OCI-LY3 (cell line): ENCODE measurements at regions not wholly inside any gene's neighbourhood (a gene's known extent, or its start where the extent isn't known, plus 50 kb on each side); places are given as distances from the start of the nearest gene placed in this dataset.

Experiments used
- H2AFZ ChIP-seq: fragments of 200-600, 300-600 bp; shearing (Covaris generic); 2 replicates; pipeline ENCODE4 v1.6.0; 2014; ENCODE audit warnings: antibody characterized with exemption, low read depth, low read length
- H3K27ac ChIP-seq: fragments of 200-600, 300-600 bp; sonication (generic); 2 replicates; pipeline ENCODE4 v1.5.1; 2014; ENCODE audit warnings: mild to moderate bottlenecking, low read length, moderate library complexity, mixed read lengths
- H3K27me3 ChIP-seq: fragments of 200-600, 300-600 bp; sonication (generic); 2 replicates; pipeline ENCODE4 v1.6.1; 2014; ENCODE audit warnings: low read depth, low read length, mixed read lengths
- H3K36me3 ChIP-seq: fragments of 200-600, 300-600 bp; sonication (generic); replicated peaks from 2 replicates; pipeline ENCODE3; 2014; ENCODE audit warnings: low read depth, low read length, mixed read lengths
- H3K4me1 ChIP-seq: fragments of 300-600, 200-600 bp; sonication (generic); 2 replicates; pipeline ENCODE4 v1.6.1; 2014; ENCODE audit warnings: low read length, mixed read lengths
- H3K4me2 ChIP-seq: fragments of 200-600, 300-600 bp; sonication (generic); 2 replicates; pipeline ENCODE4 v1.6.1; 2014; ENCODE audit warnings: low read length, mixed read lengths
- H3K4me3 ChIP-seq: fragments of 300-600, 200-600 bp; sonication (generic); 2 replicates; pipeline ENCODE4 v1.5.1; 2014; ENCODE audit warnings: antibody characterized with exemption, mild to moderate bottlenecking, low read length, moderate library complexity
- H3K79me2 ChIP-seq: fragments of 300-600, 200-600 bp; shearing (Covaris generic); 2 replicates; pipeline ENCODE4 v1.6.1; 2014; ENCODE audit warnings: mild to moderate bottlenecking, low read length, mixed read lengths
- H3K9ac ChIP-seq: fragments of 300-600, 200-600 bp; shearing (Covaris generic); 2 replicates; pipeline ENCODE4 v1.6.0; 2014; ENCODE audit warnings: mild to moderate bottlenecking, low read length, moderate library complexity
- H3K9me3 ChIP-seq: fragments of 200-600, 300-600 bp; shearing (Covaris generic); 2 replicates; pipeline ENCODE4 v1.6.1; 2014; ENCODE audit warnings: low read length, mixed read lengths; ENCODE audit not compliant: insufficient read depth
- H4K20me1 ChIP-seq: fragments of 200-600, 300-600 bp; sonication (generic); 2 replicates; pipeline ENCODE4 v1.6.1; 2016; ENCODE audit warnings: low read length, mixed read lengths; ENCODE audit not compliant: insufficient read depth
- EZH2phosphoT487 ChIP-seq: fragments of 200-600 bp; shearing (Covaris generic); IDR thresholded peaks from 2 replicates; pipeline ENCODE4 v1.6.1; 2018; ENCODE audit warnings: antibody characterized with exemption, mixed run types, low read depth
- TF ChIP-seq, protein P1 (sequence below): fragments of 200-600, 300-600 bp; sonication (generic); IDR thresholded peaks from 2 replicates; pipeline ENCODE4 v1.5.1; 2014; ENCODE audit warnings: antibody characterized with exemption, low read length, low read depth

DNA sequence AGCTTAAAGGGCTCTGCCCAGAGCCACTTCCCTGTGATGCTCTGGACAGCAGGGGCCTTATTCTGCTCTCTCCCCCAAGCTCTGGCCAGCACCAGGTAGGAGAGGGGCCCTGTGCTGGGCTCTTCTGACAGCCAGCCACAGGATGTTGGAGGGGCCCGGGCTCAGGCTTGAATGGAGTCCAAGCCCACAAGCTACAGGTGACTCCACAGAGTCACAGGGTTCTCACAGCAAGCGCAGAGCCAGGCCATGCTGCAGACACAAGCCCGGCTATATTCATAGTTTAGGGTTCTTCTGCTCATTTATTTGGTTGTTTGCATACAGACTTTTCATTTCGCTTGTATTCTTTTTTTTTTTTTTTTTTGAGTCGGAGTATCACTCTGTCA is 1392.8 kb downstream of the BRD1 start:
- Histone ChIP-seq H4K20me1 (peaks cover 19% of the 10 kb centered on the region; the same call in 1 of the 2 replicates), H2AFZ (no peak overlapping the region), H3K4me2 (no peak overlapping the region), H3K27ac (no peak overlapping the region), H3K27me3 (peaks cover 48% of the 10 kb centered on the region), H3K4me3 (no peak overlapping the region), H3K9ac (no peak overlapping the region), H3K4me1 (no peaks in the 10 kb centered on the region), H3K9me3 (no peaks in the 10 kb centered on the region), H3K79me2 (no peaks in the 10 kb centered on the region), H3K36me3 (no peaks in the 10 kb centered on the region)
- TF ChIP-seq EZH2phosphoT487 = no peak
- TF ChIP-seq, protein P1, sequence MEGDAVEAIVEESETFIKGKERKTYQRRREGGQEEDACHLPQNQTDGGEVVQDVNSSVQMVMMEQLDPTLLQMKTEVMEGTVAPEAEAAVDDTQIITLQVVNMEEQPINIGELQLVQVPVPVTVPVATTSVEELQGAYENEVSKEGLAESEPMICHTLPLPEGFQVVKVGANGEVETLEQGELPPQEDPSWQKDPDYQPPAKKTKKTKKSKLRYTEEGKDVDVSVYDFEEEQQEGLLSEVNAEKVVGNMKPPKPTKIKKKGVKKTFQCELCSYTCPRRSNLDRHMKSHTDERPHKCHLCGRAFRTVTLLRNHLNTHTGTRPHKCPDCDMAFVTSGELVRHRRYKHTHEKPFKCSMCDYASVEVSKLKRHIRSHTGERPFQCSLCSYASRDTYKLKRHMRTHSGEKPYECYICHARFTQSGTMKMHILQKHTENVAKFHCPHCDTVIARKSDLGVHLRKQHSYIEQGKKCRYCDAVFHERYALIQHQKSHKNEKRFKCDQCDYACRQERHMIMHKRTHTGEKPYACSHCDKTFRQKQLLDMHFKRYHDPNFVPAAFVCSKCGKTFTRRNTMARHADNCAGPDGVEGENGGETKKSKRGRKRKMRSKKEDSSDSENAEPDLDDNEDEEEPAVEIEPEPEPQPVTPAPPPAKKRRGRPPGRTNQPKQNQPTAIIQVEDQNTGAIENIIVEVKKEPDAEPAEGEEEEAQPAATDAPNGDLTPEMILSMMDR = no peak

DNA sequence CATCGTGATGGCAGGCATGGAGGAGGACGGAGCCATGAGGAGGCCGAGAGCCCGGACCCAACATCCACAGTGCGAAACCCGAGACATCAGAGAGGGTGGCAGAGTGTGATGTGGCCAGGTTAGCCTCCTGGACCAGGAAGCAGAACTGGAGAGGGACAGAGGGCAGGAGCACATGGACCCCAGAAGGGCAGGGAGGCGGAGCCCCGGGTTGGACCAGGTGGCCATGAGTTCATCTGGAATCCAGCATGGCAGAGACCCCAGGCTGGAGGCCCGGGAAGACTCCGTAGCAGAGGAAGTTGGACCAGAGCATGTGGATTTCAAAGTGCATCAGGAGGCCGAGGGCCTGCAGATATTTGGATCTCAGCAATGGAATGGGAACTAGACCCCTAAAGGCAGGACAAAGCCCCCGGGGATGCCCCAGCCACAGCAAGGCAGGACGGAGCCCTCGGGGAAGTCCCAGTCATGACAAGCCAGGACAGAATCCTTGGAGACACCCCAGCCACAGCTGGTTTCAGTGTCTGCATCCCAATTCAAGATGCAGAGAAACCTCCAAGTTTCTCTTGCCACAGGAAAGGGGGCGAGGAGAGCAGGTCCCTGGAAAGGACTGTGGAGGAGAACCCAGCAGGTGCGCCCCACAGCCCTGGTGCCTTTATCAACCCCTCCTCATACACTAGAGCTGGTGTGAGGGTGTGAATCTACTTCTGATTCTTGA is 1393.4 kb downstream of the BRD1 start:
- Histone ChIP-seq H3K79me2 (no peaks in the 10 kb centered on the region), H3K27ac (no peak overlapping the region), H3K36me3 (no peaks in the 10 kb centered on the region), H2AFZ (no peak overlapping the region), H3K27me3 (peaks cover 42% of the 10 kb centered on the region), H3K4me1 (no peaks in the 10 kb centered on the region), H3K4me3 (no peak overlapping the region), H4K20me1 (peaks cover 14% of the 10 kb centered on the region; the same call in 1 of the 2 replicates), H3K4me2 (no peak overlapping the region), H3K9me3 (no peaks in the 10 kb centered on the region), H3K9ac (no peak overlapping the region)
- TF ChIP-seq EZH2phosphoT487 = no peak
- TF ChIP-seq, protein P1 = no peak

GRCh38 chr22:48433647-48434046 is 1394.0 kb downstream of the BRD1 start:
- Histone ChIP-seq H3K27me3 (peaks cover 49% of the 10 kb centered on the region), H3K36me3 (no peaks in the 10 kb centered on the region), H3K4me1 (no peaks in the 10 kb centered on the region), H4K20me1 (peaks cover 10% of the 10 kb centered on the region; the same call in 1 of the 2 replicates), H3K79me2 (no peaks in the 10 kb centered on the region), H3K4me2 (no peak overlapping the region), H3K9me3 (no peaks in the 10 kb centered on the region), H3K9ac (no peak overlapping the region), H3K4me3 (no peak overlapping the region), H2AFZ (no peak overlapping the region), H3K27ac (no peak overlapping the region)
- TF ChIP-seq, protein P1 = no peak
- no peak for TF ChIP-seq EZH2phosphoT487

- H3K36me3 ChIP-seq = no peaks in the 10 kb centered on the region
- no peak overlapping the region for H3K27ac ChIP-seq
- no peak overlapping the region for H3K4me2 ChIP-seq
- no peak overlapping the region for H2AFZ ChIP-seq
- TF ChIP-seq, protein P1 = no peak
- no peak for TF ChIP-seq EZH2phosphoT487
- no peaks in the 10 kb centered on the region for H3K9me3 ChIP-seq
- H4K20me1 ChIP-seq = peaks cover 5% of the 10 kb centered on the region; the same call in 1 of the 2 replicates
- H3K4me1 ChIP-seq = no peaks in the 10 kb centered on the region
- no peak overlapping the region for H3K4me3 ChIP-seq
- H3K9ac ChIP-seq = no peak overlapping the region
- peaks cover 47% of the 10 kb centered on the region for H3K27me3 ChIP-seq
- H3K79me2 ChIP-seq = no peaks in the 10 kb centered on the region
Measured at GRCh38 chr22:48432781-48433518, 1394.7 kb downstream of the BRD1 start.
